Umbilical cord (tissue), 1 donor: ENCODE measurements at regions not wholly inside any gene's neighbourhood (a gene's known extent, or its start where the extent isn't known, plus 50 kb on each side); places are given as distances from the start of the nearest gene placed in this dataset.
"Not testable (repeated sequence)": the region's sequence is repeated elsewhere in the genome, so short reads cannot be mapped to it uniquely, and the experiment has no call there.

Source experiments
- DNase-seq: peaks from one replicate; pipeline ENCODE4 v3.0.0-alpha.2; 2015; ENCODE audit warnings: low spot score

GRCh38 chr13:76293346-76293745, 592.9 kb downstream of the KCTD12 start:
- DNase-seq, result no peak

GRCh38 chr13:76292726-76293125, 593.5 kb downstream of the KCTD12 start:
- no peak for DNase-seq

- no peak for DNase-seq
Observed at GRCh38 chr13:76292031-76292430, 594.2 kb downstream of the KCTD12 start.

- DNase-seq, result peak; percentile 56
Observed at GRCh38 chr13:76289558-76289957, 596.6 kb downstream of the KCTD12 start.

- peak; percentile 36 for DNase-seq
Observed at GRCh38 chr13:76286178-76286577, 600.0 kb downstream of the KCTD12 start.

- DNase-seq, result no peak
Observed at GRCh38 chr13:76285463-76285862, 600.7 kb downstream of the KCTD12 start.

GRCh38 chr13:76279766-76280165, 606.4 kb downstream of the KCTD12 start:
- not testable (repeated sequence) for DNase-seq

- DNase-seq, result no peak
Observed at GRCh38 chr13:76271728-76272232, 614.4 kb downstream of the KCTD12 start.

- not testable (repeated sequence) for DNase-seq
Observed at GRCh38 chr13:76268307-76268706, 617.9 kb downstream of the KCTD12 start.

GRCh38 chr13:76267216-76267615, 619.0 kb downstream of the KCTD12 start:
- DNase-seq, result no peak

- no peak for DNase-seq
Observed at GRCh38 chr13:76266561-76266960, 619.6 kb downstream of the KCTD12 start.

- DNase-seq, result no peak
Observed at GRCh38 chr13:76250211-76250610, 614.1 kb downstream of the LMO7 start.

GRCh38 chr13:76245920-76246319, 609.8 kb downstream of the LMO7 start:
- no peak for DNase-seq

GRCh38 chr13:76245211-76245610, 609.1 kb downstream of the LMO7 start:
- no peak for DNase-seq

- DNase-seq, result not testable (repeated sequence)
Observed at GRCh38 chr13:76243120-76243519, 607.0 kb downstream of the LMO7 start.

- no peak for DNase-seq
Observed at GRCh38 chr13:76239031-76239680, 603.0 kb downstream of the LMO7 start.

GRCh38 chr13:76231522-76232167, 595.5 kb downstream of the LMO7 start:
- DNase-seq, result no peak

GRCh38 chr13:76229281-76229680, 593.2 kb downstream of the LMO7 start:
- DNase-seq, result no peak

- DNase-seq, result peak; percentile 12
Observed at GRCh38 chr13:76226941-76227340, 590.8 kb downstream of the LMO7 start.

- DNase-seq, result peak; percentile 51
Observed at GRCh38 chr13:76225815-76226489, 589.8 kb downstream of the LMO7 start.

GRCh38 chr13:76223999-76224398, 587.9 kb downstream of the LMO7 start:
- DNase-seq, result no peak

GRCh38 chr13:76223565-76223964, 587.4 kb downstream of the LMO7 start:
- no peak for DNase-seq

- no peak for DNase-seq
Observed at GRCh38 chr13:76222511-76222910, 586.4 kb downstream of the LMO7 start.
